CD4-positive, alpha-beta T cell (primary cell): ENCODE measurements at regions not wholly inside any gene's neighbourhood (a gene's known extent, or its start where the extent isn't known, plus 50 kb on each side); places are given as distances from the start of the nearest gene placed in this dataset.
"Not testable (repeated sequence)": the region's sequence is repeated elsewhere in the genome, so short reads cannot be mapped to it uniquely, and the experiment has no call there.

Experiments used
- ATAC-seq: fragments of 200-7000 bp; cut with Tn5 transposase; one replicate; pipeline ENCODE4 v1.10.0; 2022; ENCODE audit warnings: mild to moderate bottlenecking; ENCODE audit not compliant: poor library complexity
- CTCF ChIA-PET: fragments of 350-600 bp; sonication (Branson Sonifier 250); formaldehyde crosslinking; loops from one replicate; lab custom pipeline; 2021; ENCODE audit warnings: antibody characterized with exemption, inconsistent platforms; lab: Charles Lee
- POLR2A ChIA-PET: fragments of 350-600 bp; sonication (Branson Sonifier 250); formaldehyde crosslinking; loops from one replicate; lab custom pipeline; 2021; ENCODE audit warnings: antibody characterized with exemption, inconsistent platforms; lab: Charles Lee
- DNase-seq, 14 experiments: peaks; one replicate each; pipeline ENCODE4 v3.0.0-alpha.2; 2013 to 2020; ENCODE audit warnings: mixed read lengths in 2 of 14
- H3K27ac ChIP-seq, 2 donors: one replicate each; pipeline versions ENCODE4 v1.5.1 to v1.7.0; 2013; ENCODE audit warnings: low read length in 2 of 2, low read depth in 1 of 2, mild to moderate bottlenecking in 1 of 2
- H3K27me3 ChIP-seq, 2 experiments: 1 replicate in 1 of 2; 2 replicates in 1 of 2; pipeline versions ENCODE4 v1.6.1 to v1.7.0; 2013; ENCODE audit warnings: low read length in 2 of 2, control low read depth in 1 of 2, mild to moderate bottlenecking in 1 of 2, moderate library complexity in 1 of 2; ENCODE audit not compliant: insufficient read depth in 2 of 2, control insufficient read depth in 1 of 2
- H3K36me3 ChIP-seq: one replicate; pipeline ENCODE4 v1.6.1; 2013; ENCODE audit warnings: low read length, control low read depth; ENCODE audit not compliant: insufficient read depth
- H3K4me1 ChIP-seq: one replicate; pipeline ENCODE4 v1.6.1; 2013; ENCODE audit warnings: low read length, control low read depth; ENCODE audit not compliant: insufficient read depth
- H3K4me3 ChIP-seq: one replicate; pipeline ENCODE4 v1.5.1; 2013; ENCODE audit warnings: mild to moderate bottlenecking, low read length, moderate library complexity
- H3K9me3 ChIP-seq, 2 experiments: 1 replicate in 1 of 2; 2 replicates in 1 of 2; pipeline versions ENCODE4 v1.6.1 to v1.7.0; 2013; ENCODE audit warnings: low read length in 2 of 2, mild to moderate bottlenecking in 2 of 2, control low read depth in 1 of 2, moderate library complexity in 1 of 2; ENCODE audit not compliant: control insufficient read depth in 1 of 2, insufficient read depth in 1 of 2
- H3K27ac Mint-ChIP-seq: one replicate; pipeline ENCODE4 v1.8.0; 2020; ENCODE audit warnings: mixed read lengths
- H3K27me3 Mint-ChIP-seq: one replicate; pipeline ENCODE4 v1.8.0; 2021; ENCODE audit warnings: mixed read lengths
- H3K36me3 Mint-ChIP-seq: one replicate; pipeline ENCODE4 v1.8.0; 2021; ENCODE audit warnings: low read depth, mixed read lengths
- H3K4me1 Mint-ChIP-seq: one replicate; pipeline ENCODE4 v1.8.0; 2021; ENCODE audit warnings: low read depth, mixed read lengths
- H3K4me3 Mint-ChIP-seq: one replicate; pipeline ENCODE4 v1.8.0; 2020; ENCODE audit warnings: mild to moderate bottlenecking, mixed read lengths
- H3K9me3 Mint-ChIP-seq: one replicate; pipeline ENCODE4 v1.8.0; 2020; ENCODE audit warnings: mixed read lengths
- intact Hi-C, 2 experiments: fragments of 100-400 bp; cut with DNase I in 1 of 2; cut with micrococcal nuclease in 1 of 2; formaldehyde crosslinking; loops; one replicate each; pipeline versions ENCODE4 v1.15.1 to v1.9.0; 2023 to 2025; cut with DNase I, micrococcal nuclease
- TF ChIP-seq, protein P1 (sequence below): fragments of 200-600 bp; IDR thresholded peaks from one replicate; pipeline ENCODE4 v1.8.0; 2022; ENCODE audit warnings: antibody characterized with exemption, mild to moderate bottlenecking

DNA sequence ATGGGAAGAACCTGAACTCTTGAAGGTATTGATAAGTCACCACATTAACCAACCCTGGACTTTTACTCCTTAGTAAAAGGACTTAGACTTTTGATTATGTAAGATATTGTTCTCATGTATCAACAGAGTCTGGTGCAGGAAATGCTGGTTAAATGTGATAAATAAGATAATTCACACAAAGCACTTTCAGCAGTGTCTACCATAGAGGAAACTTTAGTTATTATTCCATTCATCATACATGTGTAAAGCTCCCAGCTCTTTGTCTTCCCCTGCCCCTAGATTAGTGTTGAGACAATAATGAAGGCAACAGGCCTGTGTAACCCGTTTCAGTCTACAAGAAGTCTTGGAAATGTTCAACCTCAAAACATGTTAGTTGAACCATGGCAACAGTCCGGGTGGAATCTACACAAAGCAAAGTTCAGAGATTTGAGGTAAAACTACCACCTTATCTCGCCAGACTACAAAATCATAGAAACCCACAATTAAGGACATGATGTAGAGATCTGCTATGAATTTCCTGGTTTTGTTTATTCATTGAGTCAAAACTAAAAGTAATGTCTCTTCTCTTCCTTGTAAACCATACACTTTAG lies 109.9 kb upstream of the ADO start:
- Mint-ChIP-seq H3K4me1 (peaks cover 56% of the 10 kb centered on the region), H3K4me3 (no peak overlapping the region), H3K27me3 (no peaks in the 10 kb centered on the region), H3K27ac (peak overlapping the region; percentile 13), H3K36me3 (peaks cover 5% of the 10 kb centered on the region), H3K9me3 (peaks cover 8% of the 10 kb centered on the region)
- POLR2A ChIA-PET, result interaction anchor here (0.9 to 1.2 kb wide), 4 partner anchors 38 to 122 kb away, joined by 3 to 4 read pairs (median 3); no protein-coding TSS in a partner anchor
- Histone ChIP-seq H3K9me3 (peaks cover 0 to 20% of the 10 kb centered on the region in 2 experiments), H3K4me1 (peaks cover 34% of the 10 kb centered on the region), H3K27ac (no peak overlapping the region), H3K36me3 (no peaks in the 10 kb centered on the region), H3K4me3 (no peak overlapping the region), H3K27me3 (no peaks in the 10 kb centered on the region)
- ATAC-seq, result peak; percentile 51
- CTCF ChIA-PET, result interaction anchor here (2.5 kb wide), 1 partner anchor 14 kb away, joined by 10 read pairs; no protein-coding TSS in a partner anchor
- intact Hi-C loops, result loop anchor here in 1 of 2 experiments (5.0 kb wide), 1 partner anchor 38 kb away; no protein-coding TSS in a partner anchor
- TF ChIP-seq, protein P1, sequence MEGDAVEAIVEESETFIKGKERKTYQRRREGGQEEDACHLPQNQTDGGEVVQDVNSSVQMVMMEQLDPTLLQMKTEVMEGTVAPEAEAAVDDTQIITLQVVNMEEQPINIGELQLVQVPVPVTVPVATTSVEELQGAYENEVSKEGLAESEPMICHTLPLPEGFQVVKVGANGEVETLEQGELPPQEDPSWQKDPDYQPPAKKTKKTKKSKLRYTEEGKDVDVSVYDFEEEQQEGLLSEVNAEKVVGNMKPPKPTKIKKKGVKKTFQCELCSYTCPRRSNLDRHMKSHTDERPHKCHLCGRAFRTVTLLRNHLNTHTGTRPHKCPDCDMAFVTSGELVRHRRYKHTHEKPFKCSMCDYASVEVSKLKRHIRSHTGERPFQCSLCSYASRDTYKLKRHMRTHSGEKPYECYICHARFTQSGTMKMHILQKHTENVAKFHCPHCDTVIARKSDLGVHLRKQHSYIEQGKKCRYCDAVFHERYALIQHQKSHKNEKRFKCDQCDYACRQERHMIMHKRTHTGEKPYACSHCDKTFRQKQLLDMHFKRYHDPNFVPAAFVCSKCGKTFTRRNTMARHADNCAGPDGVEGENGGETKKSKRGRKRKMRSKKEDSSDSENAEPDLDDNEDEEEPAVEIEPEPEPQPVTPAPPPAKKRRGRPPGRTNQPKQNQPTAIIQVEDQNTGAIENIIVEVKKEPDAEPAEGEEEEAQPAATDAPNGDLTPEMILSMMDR, result no peak
- DNase-seq, result peak in 3 of 14 experiments; percentile 34 to 56 (median 48)

DNA sequence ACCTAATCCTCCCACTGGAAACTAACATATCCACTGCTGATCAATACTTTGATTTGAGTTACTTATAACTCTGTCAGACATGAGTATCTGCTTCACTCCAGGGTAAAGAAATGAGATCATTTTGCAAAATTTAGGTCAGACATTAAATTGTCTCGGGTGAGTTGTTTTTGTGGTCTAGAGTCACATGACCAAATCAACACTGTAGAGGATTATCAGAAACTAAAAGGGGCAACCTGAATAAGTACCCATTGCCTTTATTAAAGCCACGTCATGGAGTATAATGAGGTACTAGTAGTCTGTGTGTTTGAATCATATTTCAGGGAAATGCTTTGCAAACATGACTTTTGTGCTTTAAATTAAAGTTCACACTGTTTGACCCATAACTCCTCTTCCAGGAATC lies 107.7 kb upstream of the ADO start:
- H3K27me3 Mint-ChIP-seq, result peaks cover 5% of the 10 kb centered on the region
- no peaks in the 10 kb centered on the region for H3K27me3 ChIP-seq
- peak; percentile 42 for ATAC-seq

DNA sequence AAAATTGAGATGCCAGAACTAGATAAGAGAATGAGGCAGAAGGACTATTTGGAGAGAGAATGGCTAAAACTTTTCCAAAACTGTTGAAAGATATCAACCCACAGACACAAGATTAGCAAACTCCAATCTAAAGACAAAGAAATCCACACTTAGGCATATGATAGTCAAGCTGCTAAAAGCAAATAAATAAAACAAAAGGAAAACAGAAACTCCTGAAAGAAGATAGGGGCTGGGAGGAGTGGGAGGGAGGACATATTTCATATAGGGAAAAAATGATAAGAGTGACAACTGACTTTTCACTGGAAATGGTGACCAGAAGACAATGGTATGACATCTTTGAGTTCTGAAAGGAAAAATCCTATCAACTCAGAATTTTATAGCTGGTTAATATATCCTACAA lies 105.4 kb upstream of the ADO start:
- ChIA-PET CTCF (no interaction called here), POLR2A (no interaction called here)
- H3K4me1 Mint-ChIP-seq, result peaks cover 16% of the 10 kb centered on the region
- H3K9me3 ChIP-seq, result peaks cover 0 to 24% of the 10 kb centered on the region in 2 experiments
- H3K4me1 ChIP-seq, result peaks cover 3% of the 10 kb centered on the region
- H3K4me3 ChIP-seq, result no peak overlapping the region
- peaks cover 11% of the 10 kb centered on the region for H3K9me3 Mint-ChIP-seq
- H3K36me3 ChIP-seq, result no peaks in the 10 kb centered on the region
- H3K27ac Mint-ChIP-seq, result no peak overlapping the region
- DNase-seq (no peak), ATAC-seq (no peak)
- peaks cover 5% of the 10 kb centered on the region for H3K27me3 Mint-ChIP-seq
- H3K36me3 Mint-ChIP-seq, result peaks cover 5% of the 10 kb centered on the region
- no peak overlapping the region for H3K4me3 Mint-ChIP-seq
- TF ChIP-seq, protein P1, result no peak
- H3K27ac ChIP-seq, result no peak overlapping the region
- no peaks in the 10 kb centered on the region for H3K27me3 ChIP-seq
- intact Hi-C loops, result no loop called here

More for the DNA sequence above, 107.7 kb upstream of the ADO start:
- ChIA-PET POLR2A (no interaction called here), CTCF (no interaction called here)
- no peak overlapping the region for H3K4me3 Mint-ChIP-seq
- Histone ChIP-seq H3K4me3 (no peak overlapping the region), H3K36me3 (no peaks in the 10 kb centered on the region), H3K27ac (no peak overlapping the region), H3K4me1 (peaks cover 14% of the 10 kb centered on the region), H3K9me3 (peaks cover 0 to 24% of the 10 kb centered on the region in 2 experiments)
- peaks cover 34% of the 10 kb centered on the region for H3K4me1 Mint-ChIP-seq
- intact Hi-C loops, result no loop called here
- H3K27ac Mint-ChIP-seq, result no peak overlapping the region
- TF ChIP-seq, protein P1, result no peak
- DNase-seq, result peak in 2 of 14 experiments; percentile 20 to 44
- peaks cover 5% of the 10 kb centered on the region for H3K36me3 Mint-ChIP-seq
- peaks cover 11% of the 10 kb centered on the region for H3K9me3 Mint-ChIP-seq

DNA sequence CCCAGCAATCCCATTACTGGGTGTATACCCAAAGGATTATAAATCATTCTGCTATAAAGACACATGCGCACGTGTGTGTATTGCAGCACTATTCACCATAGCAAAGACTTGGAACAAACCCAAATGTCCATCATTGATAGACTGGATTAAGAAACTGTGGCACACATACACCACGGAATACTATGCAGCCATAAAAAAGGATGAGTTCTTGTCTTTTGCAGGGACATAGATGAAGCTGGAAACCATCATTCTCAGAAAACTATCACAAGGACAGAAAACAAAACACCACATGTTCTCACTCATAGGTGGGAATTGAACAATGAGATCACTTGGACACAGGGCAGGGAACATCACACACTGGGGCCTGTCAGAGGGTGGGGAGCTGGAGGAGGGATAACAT lies 100.4 kb upstream of the ADO start:
- intact Hi-C loops, POLR2A ChIA-PET, H3K4me3 Mint-ChIP-seq, H3K9me3 Mint-ChIP-seq, CTCF ChIA-PET, H3K4me3 ChIP-seq, H3K27me3 Mint-ChIP-seq, H3K27ac Mint-ChIP-seq, H3K27me3 ChIP-seq, H3K4me1 ChIP-seq, H3K4me1 Mint-ChIP-seq, ATAC-seq, H3K27ac ChIP-seq, H3K36me3 ChIP-seq, H3K36me3 Mint-ChIP-seq, DNase-seq, H3K9me3 ChIP-seq: not testable (repeated sequence)
